OCI-LY1 (cell line): ENCODE measurements at regions not wholly inside any gene's neighbourhood (a gene's known extent, or its start where the extent isn't known, plus 50 kb on each side); places are given as distances from the start of the nearest gene placed in this dataset.

Source experiments
- H2AFZ ChIP-seq: fragments of 200-600 bp; sonication (generic), shearing (Covaris generic); 2 replicates; pipeline ENCODE4 v1.6.0; 2014; ENCODE audit warnings: antibody characterized with exemption, mild to moderate bottlenecking, low read length
- H3F3A ChIP-seq: fragments of 200-600 bp; sonication (generic), shearing (Covaris generic); 2 replicates; pipeline ENCODE4 v1.6.0; 2014; ENCODE audit warnings: mild to moderate bottlenecking, antibody characterized with exemption, low read length, moderate library complexity; ENCODE audit not compliant: insufficient read depth
- H3K27ac ChIP-seq: fragments of 200-600 bp; sonication (generic); 2 replicates; pipeline ENCODE4 v1.5.1; 2014; ENCODE audit warnings: low read length, mixed run types, mild to moderate bottlenecking, low read depth; ENCODE audit not compliant: poor library complexity, severe bottlenecking
- H3K27me3 ChIP-seq: fragments of 200-600 bp; sonication (generic); 2 replicates; pipeline ENCODE4 v1.6.0; 2014; ENCODE audit warnings: antibody characterized with exemption, mild to moderate bottlenecking, low read length, moderate library complexity; ENCODE audit not compliant: insufficient read depth
- H3K36me3 ChIP-seq: fragments of 200-600 bp; sonication (generic); 2 replicates; pipeline ENCODE4 v1.6.1; 2014; ENCODE audit warnings: mild to moderate bottlenecking, antibody characterized with exemption, low read length, moderate library complexity, mixed read lengths; ENCODE audit not compliant: insufficient read depth
- H3K4me1 ChIP-seq: fragments of 200-600 bp; sonication (generic); 2 replicates; pipeline ENCODE4 v1.5.1; 2014; ENCODE audit warnings: mild to moderate bottlenecking, low read length, moderate library complexity; ENCODE audit not compliant: insufficient read depth, severe bottlenecking
- H3K4me2 ChIP-seq: fragments of 200-600 bp; sonication (generic), shearing (Covaris generic); 2 replicates; pipeline ENCODE4 v1.6.1; 2014; ENCODE audit warnings: low read length
- H3K4me3 ChIP-seq: fragments of 200-600 bp; sonication (generic); 2 replicates; pipeline ENCODE4 v1.5.1; 2014; ENCODE audit warnings: low read length, low read depth, mild to moderate bottlenecking, mixed read lengths; ENCODE audit not compliant: poor library complexity, severe bottlenecking
- H3K79me2 ChIP-seq: fragments of 200-600 bp; shearing (Covaris generic); 2 replicates; pipeline ENCODE4 v1.6.1; 2016; ENCODE audit warnings: mixed run types, low read length, mixed read lengths; ENCODE audit not compliant: insufficient read depth
- H3K9ac ChIP-seq: fragments of 200-600 bp; sonication (generic), shearing (Covaris generic); 2 replicates; pipeline ENCODE4 v1.6.1; 2014; ENCODE audit warnings: mild to moderate bottlenecking, low read length, mixed read lengths
- H3K9me2 ChIP-seq: fragments of 200-600 bp; sonication (generic), shearing (Covaris generic); 2 replicates; pipeline ENCODE4 v1.6.1; 2014; ENCODE audit warnings: low read depth, mild to moderate bottlenecking, low read length, mixed read lengths
- H3K9me3 ChIP-seq: fragments of 200-600 bp; shearing (Covaris generic); 2 replicates; pipeline ENCODE4 v1.6.1; 2014; ENCODE audit warnings: low read length, mixed read lengths
- H4K20me1 ChIP-seq: fragments of 200-600 bp; sonication (generic), shearing (Covaris generic); 2 replicates; pipeline ENCODE4 v1.6.0; 2016; ENCODE audit warnings: mild to moderate bottlenecking, low read length; ENCODE audit not compliant: insufficient read depth
- CTCF ChIP-seq: fragments of 200-600 bp; sonication (generic), shearing (Covaris generic); IDR thresholded peaks from 2 replicates; pipeline ENCODE4 v1.5.1; 2017; ENCODE audit warnings: mild to moderate bottlenecking, antibody characterized with exemption, low read length, moderate library complexity, mixed read lengths
- EZH2 ChIP-seq: fragments of 200-600 bp; sonication (generic), shearing (Covaris generic); IDR thresholded peaks from 2 replicates; pipeline ENCODE4 v1.8.0; 2017; ENCODE audit warnings: borderline replicate concordance, mixed run types, mild to moderate bottlenecking, antibody characterized with exemption, low read length, moderate library complexity, mixed read lengths

GRCh38 chr5:121264605-121265004 lies 587.1 kb upstream of the FTMT start:
- Histone ChIP-seq H3K36me3 (no peaks in the 10 kb centered on the region), H3K4me3 (no peak overlapping the region), H3K27ac (no peak overlapping the region), H3K79me2 (no peaks in the 10 kb centered on the region), H3K9ac (no peak overlapping the region), H3F3A (no peaks in the 10 kb centered on the region), H2AFZ (no peak overlapping the region), H3K4me2 (no peak overlapping the region), H3K27me3 (no peaks in the 10 kb centered on the region), H3K9me3 (no peaks in the 10 kb centered on the region), H3K4me1 (no peaks in the 10 kb centered on the region), H4K20me1 (no peaks in the 10 kb centered on the region), H3K9me2 (no peaks in the 10 kb centered on the region)
- no peak for TF ChIP-seq EZH2
- TF ChIP-seq CTCF: no peak

GRCh38 chr5:121271546-121271945 lies 580.1 kb upstream of the FTMT start:
- Histone ChIP-seq H3K4me2 (no peak overlapping the region), H3K9ac (no peak overlapping the region), H3K9me2 (no peaks in the 10 kb centered on the region), H3K27me3 (no peaks in the 10 kb centered on the region), H2AFZ (no peak overlapping the region), H3K79me2 (no peaks in the 10 kb centered on the region), H3K27ac (no peak overlapping the region), H3K9me3 (no peaks in the 10 kb centered on the region), H3K4me3 (no peak overlapping the region), H3F3A (no peaks in the 10 kb centered on the region), H3K4me1 (no peaks in the 10 kb centered on the region), H4K20me1 (no peaks in the 10 kb centered on the region), H3K36me3 (no peaks in the 10 kb centered on the region)
- no peak for TF ChIP-seq CTCF
- TF ChIP-seq EZH2: no peak

- no peaks in the 10 kb centered on the region for H3K9me3 ChIP-seq
- no peaks in the 10 kb centered on the region for H4K20me1 ChIP-seq
- H2AFZ ChIP-seq: no peak overlapping the region
- H3K27ac ChIP-seq: no peak overlapping the region
- no peaks in the 10 kb centered on the region for H3K27me3 ChIP-seq
- no peaks in the 10 kb centered on the region for H3K36me3 ChIP-seq
- no peaks in the 10 kb centered on the region for H3K9me2 ChIP-seq
- no peak overlapping the region for H3K9ac ChIP-seq
- H3K4me1 ChIP-seq: no peaks in the 10 kb centered on the region
- no peak for TF ChIP-seq CTCF
- no peak for TF ChIP-seq EZH2
- H3K79me2 ChIP-seq: no peaks in the 10 kb centered on the region
- no peaks in the 10 kb centered on the region for H3F3A ChIP-seq
- no peak overlapping the region for H3K4me2 ChIP-seq
- no peak overlapping the region for H3K4me3 ChIP-seq
Observed at GRCh38 chr5:121273833-121274433, 577.7 kb upstream of the FTMT start.
